ENCODE measurements at regions not wholly inside any gene's neighbourhood (a gene's known extent, or its start where the extent isn't known, plus 50 kb on each side); places are given as distances from the start of the nearest gene placed in this dataset.

- H3K27me3 ChIP-seq (ENCODE audit: control insufficient read depth in 2 of 2, insufficient read depth in 2 of 2, low read length in 2 of 2), result no peaks in the 10 kb centered on the region
- no peaks in the 10 kb centered on the region for H4K20me1 ChIP-seq (replicated peaks; ENCODE audit: control insufficient read depth, insufficient read depth, low read length)
- no peak overlapping the region for H3K4me3 ChIP-seq
- no peak for FAIRE-seq
- no peak overlapping the region for H3K27ac ChIP-seq (ENCODE audit: extremely low read depth, low read depth, low read length)
- no peaks in the 10 kb centered on the region for H3K79me2 ChIP-seq (ENCODE audit: control insufficient read depth, insufficient read depth, low read length)
- intact Hi-C loops (cut with micrococcal nuclease) (no loop called here), in situ Hi-C loops (cut with MboI) (no loop called here)
- ATAC-seq, result no peak
- ChIA-PET POLR2A (no interaction called here), CTCF (ENCODE audit: low intra/inter-chr PET ratio) (no interaction called here)
- H3K4me1 ChIP-seq (replicated peaks in 1 of 2; ENCODE audit: control insufficient read depth in 2 of 2, insufficient read depth in 2 of 2, low read length in 2 of 2), result no peaks in the 10 kb centered on the region
- 0% methylated on average over 1 of the region's 1 CpG for WGBS (ENCODE audit: insufficient coverage, low coverage, missing lambda C conversion rate)
- no peak overlapping the region for H3K4me2 ChIP-seq (ENCODE audit: insufficient read depth, low read length)
- H3K9me1 ChIP-seq (ENCODE audit: control insufficient read depth, insufficient read depth, low read length), result no peaks in the 10 kb centered on the region
- BruUV-seq (replicated peaks), result no TSS peak
- no peak for DNase-seq (ENCODE audit: extremely low read depth in 1 of 4, low spot score in 3 of 4)
- TF ChIP-seq TRIM25 (IDR thresholded peaks at IDR 0.05; ENCODE audit: borderline replicate concordance), result no peak
- no peak for TF ChIP-seq HDAC8 (tag; IDR thresholded peaks at IDR 0.05)
- TF ChIP-seq TEAD2 (tag; IDR thresholded peaks at IDR 0.05), result no peak
- TF ChIP-seq CSDE1 (IDR thresholded peaks at IDR 0.05), result no peak
- TF ChIP-seq KAT8 (IDR thresholded peaks at IDR 0.05; ENCODE audit: low read depth), result no peak
- no peak for TF ChIP-seq PTRF (tag; IDR thresholded peaks at IDR 0.05)
- no peak for TF ChIP-seq FUS (optimal IDR thresholded peaks at IDR 0.05; ENCODE audit: low read depth, low read length)
- no peaks in the 10 kb centered on the region for H3K9me3 ChIP-seq (replicated peaks; ENCODE audit: control insufficient read depth, insufficient read depth, low read depth, low read length)
- H3K9ac ChIP-seq (ENCODE audit: insufficient read depth in 1 of 2, low read depth in 2 of 2, low read length in 2 of 2), result no peak overlapping the region
- H2AFZ ChIP-seq (ENCODE audit: low read depth, low read length), result no peak overlapping the region
- no peaks in the 10 kb centered on the region for H3K36me3 ChIP-seq (ENCODE audit: control insufficient read depth, insufficient read depth, low read length)
Observed at GRCh38 chr12:103138538-103138937, 181.1 kb downstream of the ASCL1 start.
